Endothelial cell (in vitro differentiated cells): ENCODE measurements at regions not wholly inside any gene's neighbourhood (a gene's known extent, or its start where the extent isn't known, plus 50 kb on each side); places are given as distances from the start of the nearest gene placed in this dataset.

ENCODE experiments used
- DNase-seq: peaks from one replicate; pipeline ENCODE4 v3.0.0; 2021; ENCODE audit warnings: low spot score
- H3K27ac Mint-ChIP-seq: one replicate; pipeline ENCODE4 v1.8.0; 2021; ENCODE audit warnings: mixed read lengths, inconsistent platforms; ENCODE audit not compliant: unreplicated experiment
- H3K27me3 Mint-ChIP-seq: one replicate; pipeline ENCODE4 v1.8.0; 2021; ENCODE audit warnings: mild to moderate bottlenecking, moderate library complexity, mixed read lengths, inconsistent platforms; ENCODE audit not compliant: unreplicated experiment
- H3K36me3 Mint-ChIP-seq: one replicate; pipeline ENCODE4 v1.8.0; 2021; ENCODE audit warnings: mild to moderate bottlenecking, low read depth, mixed read lengths, inconsistent platforms; ENCODE audit not compliant: unreplicated experiment
- H3K4me1 Mint-ChIP-seq: one replicate; pipeline ENCODE4 v1.8.0; 2021; ENCODE audit warnings: mild to moderate bottlenecking, mixed read lengths, inconsistent platforms; ENCODE audit not compliant: unreplicated experiment
- H3K4me3 Mint-ChIP-seq: one replicate; pipeline ENCODE4 v1.8.0; 2021; ENCODE audit warnings: mild to moderate bottlenecking, mixed read lengths, inconsistent platforms; ENCODE audit not compliant: unreplicated experiment
- H3K9me3 Mint-ChIP-seq: one replicate; pipeline ENCODE4 v1.8.0; 2021; ENCODE audit warnings: mixed read lengths, inconsistent platforms; ENCODE audit not compliant: unreplicated experiment
- TF ChIP-seq, protein P1 (sequence below): fragments of 200-600 bp; sonication (generic); IDR thresholded peaks from one replicate; pipeline ENCODE4 v1.5.0; 2021; ENCODE audit warnings: antibody characterized with exemption; ENCODE audit not compliant: unreplicated experiment

- Mint-ChIP-seq H3K36me3 (no peaks in the 10 kb centered on the region), H3K27me3 (no peaks in the 10 kb centered on the region), H3K4me1 (no peaks in the 10 kb centered on the region), H3K4me3 (no peak overlapping the region), H3K27ac (no peak overlapping the region), H3K9me3 (no peaks in the 10 kb centered on the region)
- DNase-seq: no peak
- TF ChIP-seq, protein P1, sequence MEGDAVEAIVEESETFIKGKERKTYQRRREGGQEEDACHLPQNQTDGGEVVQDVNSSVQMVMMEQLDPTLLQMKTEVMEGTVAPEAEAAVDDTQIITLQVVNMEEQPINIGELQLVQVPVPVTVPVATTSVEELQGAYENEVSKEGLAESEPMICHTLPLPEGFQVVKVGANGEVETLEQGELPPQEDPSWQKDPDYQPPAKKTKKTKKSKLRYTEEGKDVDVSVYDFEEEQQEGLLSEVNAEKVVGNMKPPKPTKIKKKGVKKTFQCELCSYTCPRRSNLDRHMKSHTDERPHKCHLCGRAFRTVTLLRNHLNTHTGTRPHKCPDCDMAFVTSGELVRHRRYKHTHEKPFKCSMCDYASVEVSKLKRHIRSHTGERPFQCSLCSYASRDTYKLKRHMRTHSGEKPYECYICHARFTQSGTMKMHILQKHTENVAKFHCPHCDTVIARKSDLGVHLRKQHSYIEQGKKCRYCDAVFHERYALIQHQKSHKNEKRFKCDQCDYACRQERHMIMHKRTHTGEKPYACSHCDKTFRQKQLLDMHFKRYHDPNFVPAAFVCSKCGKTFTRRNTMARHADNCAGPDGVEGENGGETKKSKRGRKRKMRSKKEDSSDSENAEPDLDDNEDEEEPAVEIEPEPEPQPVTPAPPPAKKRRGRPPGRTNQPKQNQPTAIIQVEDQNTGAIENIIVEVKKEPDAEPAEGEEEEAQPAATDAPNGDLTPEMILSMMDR: no peak
Observed at GRCh38 chr6:102623201-102623600, 1229.7 kb downstream of the GRIK2 start.

- Mint-ChIP-seq H3K36me3 (no peaks in the 10 kb centered on the region), H3K4me3 (no peak overlapping the region), H3K9me3 (no peaks in the 10 kb centered on the region), H3K4me1 (no peaks in the 10 kb centered on the region), H3K27me3 (peaks cover 3% of the 10 kb centered on the region), H3K27ac (no peak overlapping the region)
- TF ChIP-seq, protein P1: peak; percentile 64
- DNase-seq: peak; percentile 11
Observed at GRCh38 chr6:102619585-102619984, 1226.1 kb downstream of the GRIK2 start.

GRCh38 chr6:102582569-102582968 lies 1189.1 kb downstream of the GRIK2 start:
- no peak for DNase-seq
- no peak overlapping the region for H3K4me3 Mint-ChIP-seq
- TF ChIP-seq, protein P1: no peak

DNA sequence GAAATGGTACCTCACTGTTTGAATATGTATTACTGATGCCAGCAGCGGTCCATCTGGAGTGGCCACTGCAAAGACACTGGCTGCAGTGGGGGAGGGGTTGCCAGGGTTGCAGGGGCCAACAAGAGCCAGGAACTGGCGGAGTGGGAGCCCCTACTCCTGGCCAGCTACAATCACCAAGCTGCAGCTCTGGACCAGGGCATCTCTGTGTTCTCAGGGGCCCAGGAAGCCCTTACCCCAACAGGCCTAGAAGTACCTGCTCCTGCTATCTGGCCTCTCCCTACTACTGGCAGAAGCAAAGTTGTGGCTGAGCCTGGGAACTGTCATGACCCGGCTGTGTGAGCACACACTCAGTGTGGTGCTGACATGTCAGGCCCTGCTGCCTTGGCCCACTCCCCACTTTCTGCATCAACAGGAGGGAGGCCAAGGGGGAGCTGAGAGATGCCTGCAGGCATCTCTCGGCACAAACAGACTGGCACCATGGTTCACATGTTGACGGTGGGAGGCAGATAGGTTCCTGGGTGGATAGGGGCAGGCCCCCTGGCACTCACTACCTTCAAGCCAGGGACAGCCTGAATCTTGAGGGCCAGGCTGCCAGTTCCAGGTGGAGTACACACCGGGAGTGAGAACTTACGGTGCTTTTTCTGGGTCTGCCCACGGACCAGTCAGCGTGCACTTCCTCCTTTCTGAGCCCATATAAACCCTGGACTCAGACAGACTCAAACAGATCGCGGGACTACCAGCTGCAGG lies 1188.0 kb downstream of the GRIK2 start:
- no peak for DNase-seq
- no peak overlapping the region for H3K4me3 Mint-ChIP-seq
- no peaks in the 10 kb centered on the region for H3K4me1 Mint-ChIP-seq
- H3K9me3 Mint-ChIP-seq: no peaks in the 10 kb centered on the region
- no peaks in the 10 kb centered on the region for H3K27me3 Mint-ChIP-seq
- H3K27ac Mint-ChIP-seq: no peak overlapping the region
- no peaks in the 10 kb centered on the region for H3K36me3 Mint-ChIP-seq
- TF ChIP-seq, protein P1: no peak

More at GRCh38 chr6:102582569-102582968, 1189.1 kb downstream of the GRIK2 start:
- Mint-ChIP-seq H3K27me3 (no peaks in the 10 kb centered on the region), H3K27ac (no peak overlapping the region), H3K4me1 (no peaks in the 10 kb centered on the region), H3K9me3 (no peaks in the 10 kb centered on the region), H3K36me3 (no peaks in the 10 kb centered on the region)

- DNase-seq: no peak
- Mint-ChIP-seq H3K27me3 (peaks cover 1% of the 10 kb centered on the region), H3K9me3 (no peaks in the 10 kb centered on the region), H3K4me3 (no peak overlapping the region), H3K4me1 (no peaks in the 10 kb centered on the region), H3K36me3 (no peaks in the 10 kb centered on the region), H3K27ac (no peak overlapping the region)
- TF ChIP-seq, protein P1: no peak
Observed at GRCh38 chr6:102571236-102571908, 1177.9 kb downstream of the GRIK2 start.
